ENCODE measurements at regions not wholly inside any gene's neighbourhood (a gene's known extent, or its start where the extent isn't known, plus 50 kb on each side); places are given as distances from the start of the nearest gene placed in this dataset.

- DNase-seq (ENCODE audit: low read depth, low spot score) (no peak), ATAC-seq (no peak)
- Histone ChIP-seq H3K27ac (ENCODE audit: low read length) (no peak overlapping the region), H3K4me3 (ENCODE audit: low read depth in 2 of 2, low read length in 2 of 2) (no peak overlapping the region), H3K36me3 (ENCODE audit: control insufficient read depth, insufficient read depth, low read length) (no peaks in the 10 kb centered on the region), H3K4me1 (ENCODE audit: control insufficient read depth, insufficient read depth, low read length) (no peaks in the 10 kb centered on the region), H3K27me3 (ENCODE audit: control insufficient read depth, insufficient read depth, low read length) (no peaks in the 10 kb centered on the region; the same call in 1 of the 2 replicates), H3K9me3 (ENCODE audit: control insufficient read depth, insufficient read depth, low read depth, low read length) (no peaks in the 10 kb centered on the region)
- in situ Hi-C loops (cut with HindIII; ENCODE audit: low pct_unique_long_range_greater_than_20kb, low sequenced_read_pairs): no loop called here
- TF ChIP-seq REST (IDR thresholded peaks at IDR 0.05; ENCODE audit: insufficient read depth in 1 of 2, low read depth in 2 of 2, low read length in 1 of 2) (no peak), TCF7L2 (IDR thresholded peaks at IDR 0.05; ENCODE audit: low read depth, low read length) (no peak), CTCF (IDR thresholded peaks at IDR 0.05) (no peak), SIN3A (IDR thresholded peaks at IDR 0.05; ENCODE audit: borderline replicate concordance, insufficient read depth, low read depth, low read length) (no peak), POLR2AphosphoS5 (IDR thresholded peaks at IDR 0.05; ENCODE audit: low read depth, low read length) (no peak)
- BruUV-seq (replicated peaks): no TSS peak
- intact Hi-C loops (cut with micrococcal nuclease; ENCODE audit: unreplicated experiment): no loop called here
- POLR2A ChIA-PET: interaction anchor here (0.6 kb wide), 1 partner anchor 12 kb away, joined by 6 read pairs; no protein-coding TSS in a partner anchor
- CTCF ChIA-PET: no interaction called here
Observed at GRCh38 chr2:42886921-42887320, 94.5 kb upstream of the HAAO start.

GRCh38 chr2:42882756-42883155, 90.4 kb upstream of the HAAO start:
- CTCF ChIA-PET: no interaction called here
- no peak for DNase-seq (ENCODE audit: low read depth, low spot score)

More at GRCh38 chr2:42882756-42883155, 90.4 kb upstream of the HAAO start:
- in situ Hi-C loops (cut with HindIII; ENCODE audit: low pct_unique_long_range_greater_than_20kb, low sequenced_read_pairs): no loop called here
- TF ChIP-seq REST (IDR thresholded peaks at IDR 0.05; ENCODE audit: insufficient read depth in 1 of 2, low read depth in 2 of 2, low read length in 1 of 2): no peak
- no peak for TF ChIP-seq CTCF (IDR thresholded peaks at IDR 0.05)
- no peak for TF ChIP-seq TCF7L2 (IDR thresholded peaks at IDR 0.05; ENCODE audit: low read depth, low read length)
- no peak for TF ChIP-seq SIN3A (IDR thresholded peaks at IDR 0.05; ENCODE audit: borderline replicate concordance, insufficient read depth, low read depth, low read length)
- no peak for TF ChIP-seq POLR2AphosphoS5 (IDR thresholded peaks at IDR 0.05; ENCODE audit: low read depth, low read length)
- no peaks in the 10 kb centered on the region for H3K9me3 ChIP-seq (ENCODE audit: control insufficient read depth, insufficient read depth, low read depth, low read length)
- H3K27me3 ChIP-seq (ENCODE audit: control insufficient read depth, insufficient read depth, low read length): no peaks in the 10 kb centered on the region; the same call in 1 of the 2 replicates
- intact Hi-C loops (cut with micrococcal nuclease; ENCODE audit: unreplicated experiment): no loop called here
- BruUV-seq (replicated peaks): no TSS peak
- H3K36me3 ChIP-seq (ENCODE audit: control insufficient read depth, insufficient read depth, low read length): no peaks in the 10 kb centered on the region
- H3K4me3 ChIP-seq (ENCODE audit: low read depth in 2 of 2, low read length in 2 of 2): no peak overlapping the region
- POLR2A ChIA-PET: no interaction called here
- no peak overlapping the region for H3K27ac ChIP-seq (ENCODE audit: low read length)
- no peaks in the 10 kb centered on the region for H3K4me1 ChIP-seq (ENCODE audit: control insufficient read depth, insufficient read depth, low read length)
- no peak for ATAC-seq

Data from Panc1 (cell line).